K562 (cell line): ENCODE measurements at regions not wholly inside any gene's neighbourhood (a gene's known extent, or its start where the extent isn't known, plus 50 kb on each side); places are given as distances from the start of the nearest gene placed in this dataset.

Source experiments
- ATAC-seq: fragments of 200-7000 bp; cut with Tn5 transposase; 3 replicates; pipeline ENCODE4 v1.9.1; 2020; ENCODE audit warnings: moderate library complexity
- BruUV-seq: library from RNA; stranded (reverse); fragments of 400-500 nt; replicated peaks from 2 replicates; lab custom pipeline; 2021; lab: Mats Ljungman, UMichigan
- CTCF ChIA-PET: fragments of 300-600 bp; formaldehyde crosslinking; extraction: SDS; loops from one replicate; lab custom pipeline; 2021; ENCODE audit warnings: low intra/inter-chr PET ratio; lab: Yijun Ruan, JAX
- POLR2A ChIA-PET: fragments of 300-600, 350-650 bp; sonication (Branson Sonifier 250); formaldehyde crosslinking; extraction: SDS; loops from one replicate; lab custom pipeline; 2021; ENCODE audit warnings: antibody characterized with exemption, inconsistent platforms; lab: Yijun Ruan, JAX
- DNase-seq, 4 experiments: peaks; one replicate each; pipeline versions ENCODE4 v3.0.0 to v3.0.0-alpha.2; 2011 to 2018; ENCODE audit warnings: low spot score in 3 of 4, mixed read lengths in 3 of 4; ENCODE audit errors: extremely low read depth in 1 of 4
- FAIRE-seq: peaks from 2 replicates; lab custom pipeline; 2011; peaks lifted over from hg19 to GRCh38; lab: Jason Lieb, UNC
- H2AFZ ChIP-seq: 2 replicates; pipeline ENCODE4 v1.6.0; 2011; ENCODE audit warnings: low read depth, low read length, control low read depth, inconsistent platforms
- H3K27ac ChIP-seq: fragments of 200-600 bp; 3 replicates; pipeline ENCODE4 v1.8.0; 2011; ENCODE audit warnings: low read depth, mild to moderate bottlenecking, control low read depth, inconsistent platforms, low read length, moderate library complexity, mixed read lengths; ENCODE audit errors: extremely low read depth
- H3K27me3 ChIP-seq, 2 experiments: fragments of 300-600 bp in 1 of 2; 2 replicates in 1 of 2; 3 replicates in 1 of 2; pipeline versions ENCODE4 v1.6.0 to v1.8.0; 2011; ENCODE audit warnings: inconsistent platforms in 2 of 2, low read length in 2 of 2, mild to moderate bottlenecking in 1 of 2, mixed read lengths in 1 of 2, moderate library complexity in 1 of 2; ENCODE audit not compliant: control insufficient read depth in 2 of 2, insufficient read depth in 2 of 2
- H3K36me3 ChIP-seq: fragments of 300-600 bp; 3 replicates; pipeline ENCODE4 v1.8.0; 2011; ENCODE audit warnings: mild to moderate bottlenecking, low read length, inconsistent platforms; ENCODE audit not compliant: control insufficient read depth, insufficient read depth
- H3K4me1 ChIP-seq, 2 experiments: fragments of 200-600 bp in 1 of 2; replicated peaks in 1 of 2; 2 replicates in 1 of 2; 3 replicates in 1 of 2; pipeline versions ENCODE4 v1.5.1 to v1.8.0; 2011; ENCODE audit warnings: inconsistent platforms in 2 of 2, low read length in 2 of 2, mild to moderate bottlenecking in 1 of 2, mixed read lengths in 1 of 2, moderate library complexity in 1 of 2; ENCODE audit not compliant: control insufficient read depth in 2 of 2, insufficient read depth in 2 of 2
- H3K4me2 ChIP-seq: 2 replicates; pipeline ENCODE4 v1.6.1; 2011; ENCODE audit warnings: low read length, control low read depth, inconsistent platforms, mixed read lengths; ENCODE audit not compliant: insufficient read depth
- H3K4me3 ChIP-seq: fragments of 200-600 bp; sonication (generic), shearing (Covaris generic); 2 replicates; pipeline ENCODE4 v1.5.1; 2016; ENCODE audit warnings: control low read depth, inconsistent platforms
- H3K79me2 ChIP-seq: fragments of 200-600 bp; 3 replicates; pipeline ENCODE4 v1.8.0; 2011; ENCODE audit warnings: low read length, inconsistent platforms; ENCODE audit not compliant: control insufficient read depth, insufficient read depth
- H3K9ac ChIP-seq, 2 experiments: 2 replicates each; pipeline versions ENCODE4 v1.6.0 to v1.6.1; 2011; ENCODE audit warnings: low read depth in 2 of 2, low read length in 2 of 2, control low read depth in 1 of 2, inconsistent platforms in 1 of 2, mild to moderate bottlenecking in 1 of 2, mixed read lengths in 1 of 2; ENCODE audit not compliant: insufficient read depth in 1 of 2
- H3K9me1 ChIP-seq: one replicate; pipeline ENCODE4 v1.6.0; 2011; ENCODE audit warnings: inconsistent platforms, mild to moderate bottlenecking, low read length, moderate library complexity; ENCODE audit not compliant: control insufficient read depth, insufficient read depth
- H3K9me3 ChIP-seq: replicated peaks from 2 replicates; pipeline ENCODE4 v1.5.1; 2011; ENCODE audit warnings: low read depth, low read length, inconsistent platforms; ENCODE audit not compliant: control insufficient read depth, insufficient read depth
- H4K20me1 ChIP-seq: replicated peaks from 2 replicates; pipeline ENCODE4 v1.6.1; 2011; ENCODE audit warnings: low read length, inconsistent platforms, mixed read lengths; ENCODE audit not compliant: control insufficient read depth, insufficient read depth
- CBFA2T3 ChIP-seq: fragments of 450-650 bp; IDR thresholded peaks from 2 replicates; pipeline ENCODE4 v1.6.1; 2017
- FOXA3 ChIP-seq, 2 experiments: fragments of 450-650 bp in 1 of 2; sonication (generic) in 1 of 2; formaldehyde crosslinking; IDR thresholded peaks in 1 of 2; conservative IDR thresholded peaks in 1 of 2; 2 replicates each; pipeline versions ENCODE4 v1.4.0 to v1.8.0; 2020 to 2022; ENCODE audit warnings: mild to moderate bottlenecking in 2 of 2, missing genetic modification reagents in 1 of 2
- HMGXB4 ChIP-seq: sonication (generic); formaldehyde crosslinking; IDR thresholded peaks from 2 replicates; pipeline ENCODE4 v1.8.1; 2023; ENCODE audit warnings: mild to moderate bottlenecking, missing genetic modification reagents
- KDM4B ChIP-seq, 2 experiments: fragments of 450-650 bp in 1 of 2; sonication (generic) in 1 of 2; IDR thresholded peaks; 2 replicates each; pipeline ENCODE4 v1.6.1; 2016 to 2017; ENCODE audit warnings: borderline replicate concordance in 2 of 2, antibody characterized with exemption in 1 of 2, low read depth in 1 of 2, mild to moderate bottlenecking in 1 of 2
- PRMT5 ChIP-seq: sonication (generic); formaldehyde crosslinking; IDR thresholded peaks from 2 replicates; pipeline ENCODE4 v1.5.0; 2020; ENCODE audit warnings: missing genetic modification reagents
- SMARCA4 ChIP-seq: fragments of 450-650 bp; IDR thresholded peaks from 2 replicates; pipeline ENCODE4 v1.6.1; 2016
- SRSF1 ChIP-seq: fragments of 200-400 bp; formaldehyde crosslinking; IDR thresholded peaks from 2 replicates; pipeline ENCODE4 v1.6.1; 2017; ENCODE audit warnings: mild to moderate bottlenecking, low read depth, low read length, moderate library complexity
- ZBTB5 ChIP-seq: fragments of 450-650 bp; IDR thresholded peaks from 2 replicates; pipeline ENCODE4 v1.6.1; 2017; ENCODE audit warnings: antibody characterized with exemption
- ZNF316 ChIP-seq: fragments of 450-650 bp; IDR thresholded peaks from 2 replicates; pipeline ENCODE4 v1.6.1; 2016
- WGBS: fragments of 100-300 bp; shearing (Covaris generic); methylation state at CpG from one replicate; pipeline ENCODE4 v1.1.6; 2016; ENCODE audit warnings: low coverage, mixed read lengths; ENCODE audit not compliant: insufficient coverage; ENCODE audit errors: missing lambda C conversion rate; 5-methylcytosine and 5-hydroxymethylcytosine counted together
- in situ Hi-C: fragments of 300-500 bp; cut with MboI; formaldehyde crosslinking; loops from 4 replicates; pipeline ENCODE4 v1.15.0; 2018; ENCODE audit warnings: inconsistent platforms, mixed read lengths
- intact Hi-C: fragments of 100-400 bp; cut with micrococcal nuclease; formaldehyde crosslinking; loops from 2 replicates; pipeline ENCODE4 v1.14.2; 2022

- POLR2A ChIA-PET: no interaction called here
- FAIRE-seq (no peak), ATAC-seq (no peak), DNase-seq (no peak)
- Histone ChIP-seq H3K79me2 (no peaks in the 10 kb centered on the region), H3K4me1 (no peaks in the 10 kb centered on the region), H3K4me2 (no peak overlapping the region), H3K27me3 (no peaks in the 10 kb centered on the region), H3K4me3 (no peak overlapping the region), H2AFZ (no peak overlapping the region), H3K27ac (no peak overlapping the region), H3K9ac (no peak overlapping the region), H3K9me3 (no peaks in the 10 kb centered on the region), H4K20me1 (no peaks in the 10 kb centered on the region), H3K9me1 (no peaks in the 10 kb centered on the region), H3K36me3 (no peaks in the 10 kb centered on the region)
- no TSS peak for BruUV-seq
- no peak for TF ChIP-seq FOXA3 (CRISPR knock-in tag; conservative IDR thresholded peaks at IDR 0.05 in 1 of 2, IDR thresholded peaks at IDR 0.05 in 1 of 2)
- intact Hi-C loops (no loop called here), in situ Hi-C loops (no loop called here)
- WGBS: 0% methylated on average over 2 of the region's 2 CpGs
- CTCF ChIA-PET: no interaction called here
Measured at GRCh38 chr2:189273734-189274133, 94.2 kb upstream of the COL5A2 start.

- Histone ChIP-seq H3K9ac (no peak overlapping the region), H3K9me1 (no peaks in the 10 kb centered on the region), H3K4me2 (no peak overlapping the region), H3K27me3 (no peaks in the 10 kb centered on the region), H2AFZ (no peak overlapping the region), H3K9me3 (no peaks in the 10 kb centered on the region), H3K27ac (no peak overlapping the region), H4K20me1 (no peaks in the 10 kb centered on the region), H3K4me3 (no peak overlapping the region), H3K4me1 (no peaks in the 10 kb centered on the region), H3K36me3 (no peaks in the 10 kb centered on the region), H3K79me2 (no peaks in the 10 kb centered on the region)
- intact Hi-C loops: no loop called here
- no TSS peak for BruUV-seq
- ATAC-seq (no peak), FAIRE-seq (no peak), DNase-seq (no peak)
- ChIA-PET POLR2A (no interaction called here), CTCF (no interaction called here)
- TF ChIP-seq CBFA2T3 (no peak), HMGXB4 (no peak), ZBTB5 (no peak), PRMT5 (CRISPR knock-in tag) (no peak), ZNF316 (peak; percentile 23; the same call in 1 of the 2 replicates), SRSF1 (no peak), KDM4B (IDR thresholded peaks at IDR 0.05; ENCODE audit: borderline replicate concordance in 2 of 2, low read depth in 1 of 2) (no peak), SMARCA4 (no peak)
- in situ Hi-C loops: no loop called here
Measured at GRCh38 chr2:189274361-189274760, 94.8 kb upstream of the COL5A2 start.
